Left ventricle myocardium inferior (tissue), 1 donor: ENCODE measurements at regions not wholly inside any gene's neighbourhood (a gene's known extent, or its start where the extent isn't known, plus 50 kb on each side); places are given as distances from the start of the nearest gene placed in this dataset.

Experiments used
- DNase-seq: peaks from one replicate; pipeline ENCODE4 v3.0.0-alpha.2; 2020
- H3K27ac ChIP-seq: fragments of 200-600 bp; replicated peaks from 2 replicates; pipeline ENCODE4 v1.8.0; 2021
- H3K27me3 ChIP-seq: fragments of 200-600 bp; 2 replicates; pipeline ENCODE4 v1.8.0; 2021; ENCODE audit warnings: low read depth
- H3K36me3 ChIP-seq: fragments of 200-600 bp; 2 replicates; pipeline ENCODE4 v1.8.0; 2021
- H3K4me1 ChIP-seq: fragments of 200-600 bp; 2 replicates; pipeline ENCODE4 v1.8.0; 2021
- H3K4me3 ChIP-seq: fragments of 200-600 bp; 2 replicates; pipeline ENCODE4 v1.8.0; 2021; ENCODE audit warnings: mild to moderate bottlenecking, moderate library complexity
- H3K9me3 ChIP-seq: fragments of 200-600 bp; replicated peaks from 2 replicates; pipeline ENCODE4 v1.8.0; 2021
- CTCF ChIP-seq: fragments of 200-600 bp; IDR thresholded peaks from 2 replicates; pipeline ENCODE4 v1.8.0; 2021; ENCODE audit warnings: antibody characterized with exemption, mild to moderate bottlenecking, borderline replicate concordance
- intact Hi-C: fragments of 100-400 bp; cut with micrococcal nuclease; formaldehyde crosslinking; loops from one replicate; pipeline ENCODE4 v1.11.0; 2022
- donor health status: DM: no; HTN: yes; CAD: no; lungs with severe emphysema.

- no peak overlapping the region for H3K4me3 ChIP-seq
- peak overlapping the region; percentile 40 for H3K27ac ChIP-seq
- H3K27me3 ChIP-seq, result no peaks in the 10 kb centered on the region
- no peak for DNase-seq
- no peaks in the 10 kb centered on the region for H3K9me3 ChIP-seq
- intact Hi-C loops, result loop anchor here (10.0 kb wide), 2 partner anchors 77 to 117 kb away; partner anchors contain the start of gene CDC42BPA
- H3K4me1 ChIP-seq, result peaks cover 71% of the 10 kb centered on the region
- no peak for TF ChIP-seq CTCF
- no peaks in the 10 kb centered on the region for H3K36me3 ChIP-seq
These were observed 113.9 kb upstream of the CDC42BPA start for GRCh38 chr1:227432181-227432535.

GRCh38 chr1:227429447-227430359, 111.4 kb upstream of the CDC42BPA start:
- no peak for DNase-seq
- Histone ChIP-seq H3K4me3 (peak overlapping the region; percentile 1), H3K36me3 (no peaks in the 10 kb centered on the region), H3K9me3 (no peaks in the 10 kb centered on the region), H3K27me3 (no peaks in the 10 kb centered on the region), H3K27ac (peak overlapping the region; percentile 72), H3K4me1 (peaks cover 48% of the 10 kb centered on the region)
- TF ChIP-seq CTCF, result no peak
- intact Hi-C loops, result loop anchor here (10.0 kb wide), 2 partner anchors 75 to 115 kb away; partner anchors contain the start of gene CDC42BPA

GRCh38 chr1:227428803-227429202, 110.5 kb upstream of the CDC42BPA start:
- no peak for DNase-seq
- Histone ChIP-seq H3K36me3 (no peaks in the 10 kb centered on the region), H3K4me1 (peaks cover 40% of the 10 kb centered on the region), H3K27ac (peak overlapping the region; percentile 72), H3K4me3 (peak overlapping the region; percentile 1), H3K9me3 (no peaks in the 10 kb centered on the region), H3K27me3 (no peaks in the 10 kb centered on the region)
- intact Hi-C loops, result no loop called here
- no peak for TF ChIP-seq CTCF

GRCh38 chr1:227427411-227427810, 109.1 kb upstream of the CDC42BPA start:
- Histone ChIP-seq H3K4me3 (no peak overlapping the region), H3K36me3 (no peaks in the 10 kb centered on the region), H3K27ac (peak overlapping the region; percentile 72), H3K4me1 (peaks cover 33% of the 10 kb centered on the region), H3K9me3 (no peaks in the 10 kb centered on the region), H3K27me3 (no peaks in the 10 kb centered on the region)
- intact Hi-C loops, result no loop called here
- no peak for DNase-seq
- TF ChIP-seq CTCF, result no peak

- Histone ChIP-seq H3K36me3 (no peaks in the 10 kb centered on the region), H3K27me3 (no peaks in the 10 kb centered on the region), H3K9me3 (no peaks in the 10 kb centered on the region), H3K4me1 (peaks cover 18% of the 10 kb centered on the region), H3K4me3 (no peak overlapping the region), H3K27ac (no peak overlapping the region)
- intact Hi-C loops, result no loop called here
- no peak for TF ChIP-seq CTCF
- DNase-seq, result no peak
These were observed 106.7 kb upstream of the CDC42BPA start for GRCh38 chr1:227424953-227425352.
